ENCODE measurements at regions not wholly inside any gene's neighbourhood (a gene's known extent, or its start where the extent isn't known, plus 50 kb on each side); places are given as distances from the start of the nearest gene placed in this dataset.

DNA sequence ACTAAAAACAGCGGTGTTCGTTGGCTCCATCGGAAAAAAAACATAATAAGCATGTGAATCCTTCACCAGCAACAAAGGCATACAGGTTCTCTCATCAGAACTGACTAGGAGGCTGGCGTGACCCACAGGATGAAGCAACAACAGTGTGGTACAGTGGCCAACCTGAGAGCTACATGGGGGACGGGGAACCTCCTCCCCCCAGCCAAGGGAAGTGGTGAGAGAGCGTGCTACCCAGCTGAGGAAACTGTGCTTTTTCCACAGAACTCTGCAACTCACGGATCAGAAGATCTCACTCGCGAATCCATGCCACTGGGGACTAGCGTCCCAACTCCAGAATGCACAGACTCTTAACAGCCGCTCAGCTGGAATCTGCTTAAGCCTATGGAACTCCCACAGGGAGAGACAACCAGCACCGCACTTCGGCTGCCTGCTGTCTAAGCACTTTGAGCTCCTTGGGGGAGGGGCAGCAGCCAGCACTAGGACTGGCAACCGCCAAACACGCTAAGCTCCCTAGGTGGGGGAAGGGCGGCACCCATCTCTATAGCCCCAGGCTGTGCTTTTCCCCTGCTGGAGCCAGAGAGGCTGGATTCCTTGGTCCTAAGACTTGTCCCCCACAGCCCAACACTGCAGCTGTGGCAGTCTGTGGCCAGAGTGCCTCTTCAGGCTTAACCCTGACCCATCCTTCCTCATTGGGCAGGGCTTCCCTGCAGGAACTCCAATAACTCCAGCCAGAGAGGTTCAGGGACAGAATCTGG lies 538.3 kb upstream of the BTBD3 start:
- TF ChIP-seq, protein P1, sequence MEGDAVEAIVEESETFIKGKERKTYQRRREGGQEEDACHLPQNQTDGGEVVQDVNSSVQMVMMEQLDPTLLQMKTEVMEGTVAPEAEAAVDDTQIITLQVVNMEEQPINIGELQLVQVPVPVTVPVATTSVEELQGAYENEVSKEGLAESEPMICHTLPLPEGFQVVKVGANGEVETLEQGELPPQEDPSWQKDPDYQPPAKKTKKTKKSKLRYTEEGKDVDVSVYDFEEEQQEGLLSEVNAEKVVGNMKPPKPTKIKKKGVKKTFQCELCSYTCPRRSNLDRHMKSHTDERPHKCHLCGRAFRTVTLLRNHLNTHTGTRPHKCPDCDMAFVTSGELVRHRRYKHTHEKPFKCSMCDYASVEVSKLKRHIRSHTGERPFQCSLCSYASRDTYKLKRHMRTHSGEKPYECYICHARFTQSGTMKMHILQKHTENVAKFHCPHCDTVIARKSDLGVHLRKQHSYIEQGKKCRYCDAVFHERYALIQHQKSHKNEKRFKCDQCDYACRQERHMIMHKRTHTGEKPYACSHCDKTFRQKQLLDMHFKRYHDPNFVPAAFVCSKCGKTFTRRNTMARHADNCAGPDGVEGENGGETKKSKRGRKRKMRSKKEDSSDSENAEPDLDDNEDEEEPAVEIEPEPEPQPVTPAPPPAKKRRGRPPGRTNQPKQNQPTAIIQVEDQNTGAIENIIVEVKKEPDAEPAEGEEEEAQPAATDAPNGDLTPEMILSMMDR (IDR thresholded peaks at IDR 0.05): no peak
- no peaks in the 10 kb centered on the region for H3K27me3 Mint-ChIP-seq (ENCODE audit: low read depth)
- H3K4me1 Mint-ChIP-seq (ENCODE audit: low read depth): peaks cover 26% of the 10 kb centered on the region
- no peak overlapping the region for H3K27ac Mint-ChIP-seq (ENCODE audit: unreplicated experiment)
- H3K4me3 Mint-ChIP-seq (ENCODE audit: unreplicated experiment): no peak overlapping the region
- peak; percentile 71 for DNase-seq (ENCODE audit: low spot score)
- H3K36me3 Mint-ChIP-seq (ENCODE audit: low read depth): peaks cover 13% of the 10 kb centered on the region
- peaks cover 29% of the 10 kb centered on the region for H3K9me3 Mint-ChIP-seq (ENCODE audit: low read depth)

DNA sequence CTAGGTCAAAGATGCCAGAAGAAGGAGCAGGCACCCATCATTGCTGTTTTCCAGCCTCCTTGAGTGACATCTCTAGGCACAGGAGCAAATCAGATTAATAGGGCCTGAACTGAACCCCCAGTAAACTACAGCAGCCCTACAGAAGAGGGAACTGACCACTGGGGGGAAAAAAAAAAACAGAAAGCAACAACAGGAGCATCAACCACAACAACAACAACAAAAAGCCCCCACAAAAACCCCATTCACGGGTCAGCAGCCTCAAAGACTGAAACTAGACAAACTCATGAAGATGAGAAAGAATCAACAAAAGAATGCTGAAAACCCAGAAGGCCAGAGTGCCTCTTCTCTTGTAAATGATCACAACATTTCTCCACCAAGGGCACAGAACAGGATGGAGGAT lies 537.4 kb upstream of the BTBD3 start:
- no peak for DNase-seq (ENCODE audit: low spot score)
- H3K4me1 Mint-ChIP-seq (ENCODE audit: low read depth): peaks cover 26% of the 10 kb centered on the region
- TF ChIP-seq, protein P1 (IDR thresholded peaks at IDR 0.05): no peak
- H3K36me3 Mint-ChIP-seq (ENCODE audit: low read depth): peaks cover 13% of the 10 kb centered on the region
- H3K27me3 Mint-ChIP-seq (ENCODE audit: low read depth): no peaks in the 10 kb centered on the region
- H3K27ac Mint-ChIP-seq (ENCODE audit: unreplicated experiment): no peak overlapping the region
- H3K9me3 Mint-ChIP-seq (ENCODE audit: low read depth): peaks cover 29% of the 10 kb centered on the region
- H3K4me3 Mint-ChIP-seq (ENCODE audit: unreplicated experiment): no peak overlapping the region

DNA sequence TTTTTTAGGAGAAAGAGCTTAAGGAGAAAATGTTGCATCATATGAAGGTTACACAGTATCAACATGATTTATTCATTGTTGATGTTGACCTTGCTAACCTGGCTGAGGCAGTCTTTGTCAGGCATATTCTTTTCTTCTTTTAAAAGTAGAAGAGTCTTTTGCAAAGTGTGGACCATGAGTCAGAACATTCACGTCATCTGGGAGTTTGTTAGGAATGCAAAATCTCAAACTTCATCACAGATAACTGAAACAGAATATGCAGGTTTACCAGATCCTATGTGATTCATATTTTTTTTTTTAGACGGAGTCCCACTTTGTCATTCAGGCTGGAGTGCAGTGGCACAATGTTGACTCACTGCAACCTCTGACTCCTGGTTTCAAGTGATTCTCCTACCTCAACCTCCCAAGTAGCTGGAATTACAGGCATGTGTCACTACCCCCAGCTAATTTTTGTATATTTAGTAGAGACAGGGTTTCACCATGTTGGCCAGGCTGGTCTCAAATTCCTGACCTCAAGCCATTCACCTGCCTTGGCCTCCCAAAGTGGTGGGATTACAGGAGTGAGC lies 530.4 kb upstream of the BTBD3 start:
- Mint-ChIP-seq H3K9me3 (ENCODE audit: low read depth) (peaks cover 12% of the 10 kb centered on the region), H3K27ac (ENCODE audit: unreplicated experiment) (no peak overlapping the region), H3K4me3 (ENCODE audit: unreplicated experiment) (no peak overlapping the region), H3K4me1 (ENCODE audit: low read depth) (peaks cover 8% of the 10 kb centered on the region), H3K36me3 (ENCODE audit: low read depth) (peaks cover 7% of the 10 kb centered on the region), H3K27me3 (ENCODE audit: low read depth) (no peaks in the 10 kb centered on the region)
- TF ChIP-seq, protein P1 (IDR thresholded peaks at IDR 0.05): no peak
- no peak for DNase-seq (ENCODE audit: low spot score)

DNA sequence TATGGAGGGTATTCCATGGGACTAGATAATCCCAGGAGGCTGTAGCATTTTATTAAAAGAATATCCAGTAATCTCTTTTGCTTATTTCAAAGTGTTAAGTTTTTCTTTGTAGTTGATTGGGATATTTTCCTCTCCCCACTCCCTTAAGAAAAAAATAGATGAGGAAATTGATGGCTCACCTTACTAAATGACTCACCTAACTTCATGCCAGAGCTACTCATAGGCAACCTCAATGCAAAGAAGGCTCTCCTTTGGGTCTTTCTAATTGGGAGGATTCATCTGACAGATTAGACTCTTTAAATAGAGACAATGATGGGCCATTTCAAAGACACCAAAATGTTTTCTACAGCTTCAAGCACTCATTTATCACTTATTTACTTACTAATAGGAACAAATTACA lies 528.5 kb upstream of the BTBD3 start:
- H3K4me3 Mint-ChIP-seq (ENCODE audit: unreplicated experiment): no peak overlapping the region
- H3K9me3 Mint-ChIP-seq (ENCODE audit: low read depth): no peaks in the 10 kb centered on the region
- H3K27me3 Mint-ChIP-seq (ENCODE audit: low read depth): no peaks in the 10 kb centered on the region
- TF ChIP-seq, protein P1 (IDR thresholded peaks at IDR 0.05): no peak
- H3K36me3 Mint-ChIP-seq (ENCODE audit: low read depth): no peaks in the 10 kb centered on the region
- DNase-seq (ENCODE audit: low spot score): no peak
- H3K27ac Mint-ChIP-seq (ENCODE audit: unreplicated experiment): no peak overlapping the region
- H3K4me1 Mint-ChIP-seq (ENCODE audit: low read depth): peaks cover 8% of the 10 kb centered on the region

DNA sequence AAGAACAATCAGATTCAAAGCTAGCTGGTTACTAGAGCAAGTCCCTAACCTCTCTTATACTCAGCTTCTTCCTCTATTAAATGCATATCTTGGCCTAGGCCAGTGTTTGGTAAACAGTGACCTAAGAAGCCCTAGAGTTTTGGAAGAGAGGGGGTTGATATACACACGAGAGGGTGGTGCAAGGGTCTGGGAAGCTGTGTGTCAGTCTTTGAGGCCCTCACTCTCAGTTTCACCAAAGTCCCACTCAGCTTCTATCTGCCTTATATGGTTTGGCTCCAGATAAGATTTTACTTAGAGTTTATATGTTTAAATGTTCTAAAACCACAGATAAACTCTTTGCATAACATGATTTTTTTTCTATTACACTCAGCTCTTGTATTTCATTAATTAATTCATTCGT lies 526.1 kb upstream of the BTBD3 start:
- Mint-ChIP-seq H3K27me3 (ENCODE audit: low read depth) (no peaks in the 10 kb centered on the region), H3K27ac (ENCODE audit: unreplicated experiment) (no peak overlapping the region), H3K9me3 (ENCODE audit: low read depth) (no peaks in the 10 kb centered on the region), H3K36me3 (ENCODE audit: low read depth) (no peaks in the 10 kb centered on the region), H3K4me3 (ENCODE audit: unreplicated experiment) (no peak overlapping the region), H3K4me1 (ENCODE audit: low read depth) (peaks cover 8% of the 10 kb centered on the region)
- TF ChIP-seq, protein P1 (IDR thresholded peaks at IDR 0.05): no peak
- DNase-seq (ENCODE audit: low spot score): no peak
